Caco-2 (cell line): ENCODE measurements at regions not wholly inside any gene's neighbourhood (a gene's known extent, or its start where the extent isn't known, plus 50 kb on each side); places are given as distances from the start of the nearest gene placed in this dataset.

ENCODE experiments used
- BruUV-seq: library from RNA; stranded (reverse); fragments of 400-500 nt; replicated peaks from 2 replicates; lab custom pipeline; 2021; lab: Mats Ljungman, UMichigan
- CTCF ChIA-PET: fragments of 300-600 bp; sonication (Branson Sonifier 250); formaldehyde crosslinking; loops from one replicate; lab custom pipeline; 2022; ENCODE audit warnings: antibody characterized with exemption; lab: Charles Lee
- POLR2A ChIA-PET: fragments of 300-600 bp; sonication (Branson Sonifier 250); formaldehyde crosslinking; loops from one replicate; lab custom pipeline; 2022; ENCODE audit warnings: antibody characterized with exemption; lab: Charles Lee
- DNase-seq, 2 experiments: peaks; one replicate each; pipeline versions ENCODE4 v3.0.0 to v3.0.0-alpha.2; 2020 to 2022
- H3K27me3 ChIP-seq: replicated peaks from 2 replicates; pipeline ENCODE4 v1.6.0; 2011; ENCODE audit warnings: low read length; ENCODE audit not compliant: control insufficient read depth, insufficient read depth
- H3K36me3 ChIP-seq: 2 replicates; pipeline ENCODE4 v1.5.1; 2011; ENCODE audit warnings: low read length; ENCODE audit not compliant: control insufficient read depth, insufficient read depth
- H3K4me1 ChIP-seq: fragments of 250-450 bp; sonication (Bioruptor Pico); 2 replicates; pipeline ENCODE4 v1.5.1; 2020; ENCODE audit warnings: mild to moderate bottlenecking
- H3K4me3 ChIP-seq: 2 replicates; pipeline ENCODE4 v1.5.1; 2011; ENCODE audit warnings: low read depth, mild to moderate bottlenecking, control low read depth, low read length
- H3K9me3 ChIP-seq: fragments of 250-450 bp; sonication (Bioruptor Pico); 2 replicates; pipeline ENCODE4 v1.5.1; 2020; ENCODE audit warnings: mild to moderate bottlenecking, moderate library complexity
- H3K27ac Mint-ChIP-seq: one replicate; pipeline ENCODE4 v1.8.0; 2022; ENCODE audit warnings: mixed read lengths; ENCODE audit not compliant: unreplicated experiment
- H3K27me3 Mint-ChIP-seq: one replicate; pipeline ENCODE4 v1.8.0; 2022; ENCODE audit warnings: mixed read lengths; ENCODE audit not compliant: insufficient read depth, unreplicated experiment
- H3K36me3 Mint-ChIP-seq: one replicate; pipeline ENCODE4 v1.8.0; 2022; ENCODE audit warnings: mild to moderate bottlenecking, mixed read lengths; ENCODE audit not compliant: insufficient read depth, unreplicated experiment
- H3K4me1 Mint-ChIP-seq: one replicate; pipeline ENCODE4 v1.8.0; 2022; ENCODE audit warnings: low read depth, mixed read lengths; ENCODE audit not compliant: unreplicated experiment
- H3K4me3 Mint-ChIP-seq: one replicate; pipeline ENCODE4 v1.8.0; 2022; ENCODE audit warnings: mild to moderate bottlenecking, moderate library complexity, mixed read lengths; ENCODE audit not compliant: unreplicated experiment
- H3K9me3 Mint-ChIP-seq: one replicate; pipeline ENCODE4 v1.8.0; 2022; ENCODE audit warnings: mixed read lengths; ENCODE audit not compliant: unreplicated experiment
- CTCF ChIP-seq, 2 experiments: fragments of 200-600 bp in 1 of 2; IDR thresholded peaks; 1 replicate in 1 of 2; 2 replicates in 1 of 2; pipeline versions ENCODE4 v1.5.1 to v1.8.0; 2011 to 2022; ENCODE audit warnings: antibody characterized with exemption in 1 of 2, control low read depth in 1 of 2, inconsistent platforms in 1 of 2, low read depth in 1 of 2, low read length in 1 of 2, mild to moderate bottlenecking in 1 of 2, moderate library complexity in 1 of 2; ENCODE audit not compliant: insufficient read depth in 1 of 2, severe bottlenecking in 1 of 2, unreplicated experiment in 1 of 2
- intact Hi-C: fragments of 100-400 bp; cut with micrococcal nuclease; formaldehyde crosslinking; loops from one replicate; pipeline ENCODE4 v1.10.0; 2022; ENCODE audit not compliant: unreplicated experiment

- TF ChIP-seq CTCF (IDR thresholded peaks at IDR 0.05; ENCODE audit: insufficient read depth in 1 of 2, low read depth in 1 of 2, low read length in 1 of 2, severe bottlenecking in 1 of 2, unreplicated experiment in 1 of 2): no peak
- Histone ChIP-seq H3K36me3 (no peaks in the 10 kb centered on the region), H3K27me3 (no peaks in the 10 kb centered on the region), H3K9me3 (no peaks in the 10 kb centered on the region), H3K4me3 (no peak overlapping the region), H3K4me1 (no peaks in the 10 kb centered on the region)
- Mint-ChIP-seq H3K36me3 (no peaks in the 10 kb centered on the region), H3K27me3 (no peaks in the 10 kb centered on the region), H3K9me3 (peaks cover 25% of the 10 kb centered on the region), H3K27ac (no peak overlapping the region), H3K4me3 (no peak overlapping the region), H3K4me1 (no peaks in the 10 kb centered on the region)
- intact Hi-C loops: no loop called here
- ChIA-PET POLR2A (no interaction called here), CTCF (no interaction called here)
- no peak for DNase-seq
- no TSS peak for BruUV-seq
Measured at GRCh38 chr4:53693909-53694308, 102.6 kb upstream of the LNX1 start.

- Mint-ChIP-seq H3K4me3 (no peak overlapping the region), H3K4me1 (no peaks in the 10 kb centered on the region), H3K36me3 (no peaks in the 10 kb centered on the region), H3K27me3 (no peaks in the 10 kb centered on the region), H3K27ac (no peak overlapping the region), H3K9me3 (peaks cover 25% of the 10 kb centered on the region)
- no peak for TF ChIP-seq CTCF (IDR thresholded peaks at IDR 0.05; ENCODE audit: insufficient read depth in 1 of 2, low read depth in 1 of 2, low read length in 1 of 2, severe bottlenecking in 1 of 2, unreplicated experiment in 1 of 2)
- no TSS peak for BruUV-seq
- Histone ChIP-seq H3K27me3 (no peaks in the 10 kb centered on the region), H3K4me3 (no peak overlapping the region), H3K4me1 (no peaks in the 10 kb centered on the region), H3K36me3 (no peaks in the 10 kb centered on the region), H3K9me3 (no peaks in the 10 kb centered on the region)
- ChIA-PET CTCF (no interaction called here), POLR2A (no interaction called here)
- no peak for DNase-seq
- intact Hi-C loops: no loop called here
Measured at GRCh38 chr4:53693408-53693807, 102.1 kb upstream of the LNX1 start.

GRCh38 chr4:53688186-53688790 is 97.0 kb upstream of the LNX1 start:
- H3K27ac Mint-ChIP-seq: no peak overlapping the region
- POLR2A ChIA-PET: no interaction called here

More at GRCh38 chr4:53688186-53688790, 97.0 kb upstream of the LNX1 start:
- no TSS peak for BruUV-seq
- Mint-ChIP-seq H3K27me3 (no peaks in the 10 kb centered on the region), H3K4me3 (no peak overlapping the region), H3K4me1 (no peaks in the 10 kb centered on the region), H3K36me3 (no peaks in the 10 kb centered on the region), H3K9me3 (peaks cover 25% of the 10 kb centered on the region)
- DNase-seq: no peak
- Histone ChIP-seq H3K4me1 (no peaks in the 10 kb centered on the region), H3K27me3 (no peaks in the 10 kb centered on the region), H3K9me3 (no peaks in the 10 kb centered on the region), H3K36me3 (no peaks in the 10 kb centered on the region), H3K4me3 (no peak overlapping the region)
- intact Hi-C loops: no loop called here
- no peak for TF ChIP-seq CTCF (IDR thresholded peaks at IDR 0.05; ENCODE audit: insufficient read depth in 1 of 2, low read depth in 1 of 2, low read length in 1 of 2, severe bottlenecking in 1 of 2, unreplicated experiment in 1 of 2)
- CTCF ChIA-PET: no interaction called here
